Chondrocyte (in vitro differentiated cells): ENCODE measurements at regions not wholly inside any gene's neighbourhood (a gene's known extent, or its start where the extent isn't known, plus 50 kb on each side); places are given as distances from the start of the nearest gene placed in this dataset.

Experiments used
- DNase-seq: peaks from one replicate; pipeline ENCODE4 v3.0.0; 2021; ENCODE audit warnings: mixed read lengths, low spot score
- H3K27ac Mint-ChIP-seq: one replicate; pipeline ENCODE4 v1.8.0; 2021; ENCODE audit warnings: mild to moderate bottlenecking, moderate library complexity, mixed read lengths; ENCODE audit not compliant: unreplicated experiment
- H3K27me3 Mint-ChIP-seq: 2 replicates; pipeline ENCODE4 v1.8.0; 2021; ENCODE audit warnings: low read depth, mixed read lengths
- H3K36me3 Mint-ChIP-seq: 2 replicates; pipeline ENCODE4 v1.8.0; 2021; ENCODE audit warnings: low read depth, mixed read lengths
- H3K4me1 Mint-ChIP-seq: 2 replicates; pipeline ENCODE4 v1.8.0; 2021; ENCODE audit warnings: low read depth, mild to moderate bottlenecking, mixed read lengths
- H3K4me3 Mint-ChIP-seq: one replicate; pipeline ENCODE4 v1.8.0; 2021; ENCODE audit warnings: mild to moderate bottlenecking, moderate library complexity, mixed read lengths; ENCODE audit not compliant: unreplicated experiment
- H3K9me3 Mint-ChIP-seq: 2 replicates; pipeline ENCODE4 v1.8.0; 2021; ENCODE audit warnings: low read depth, mixed read lengths
- TF ChIP-seq, protein P1 (sequence below): fragments of 200-600 bp; sonication (generic); IDR thresholded peaks from 2 replicates; pipeline ENCODE4 v1.5.0; 2021; ENCODE audit warnings: antibody characterized with exemption, mild to moderate bottlenecking, moderate library complexity

DNA sequence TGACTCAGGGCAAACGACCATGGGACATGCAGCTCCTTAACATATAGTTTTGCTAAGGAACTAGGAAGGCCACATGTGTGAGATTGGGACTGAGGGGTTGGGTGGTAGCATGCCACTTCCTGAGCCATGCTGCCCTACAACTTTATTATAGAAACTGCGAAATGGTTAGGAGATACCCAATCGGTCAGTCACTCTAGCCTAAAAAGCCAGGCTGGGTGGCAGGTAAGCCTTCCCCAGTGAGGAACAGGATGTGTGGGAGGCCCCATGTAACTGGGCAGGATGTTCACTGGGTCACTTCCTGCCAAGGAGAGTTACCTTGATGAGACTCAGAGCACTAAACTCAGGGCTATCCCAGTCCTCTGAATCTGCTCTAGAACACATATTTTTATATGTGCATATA lies 123.5 kb downstream of the MAP3K7 start:
- no peaks in the 10 kb centered on the region for H3K27me3 Mint-ChIP-seq
- H3K36me3 Mint-ChIP-seq = no peaks in the 10 kb centered on the region
- H3K9me3 Mint-ChIP-seq = no peaks in the 10 kb centered on the region
- peaks cover 9% of the 10 kb centered on the region for H3K4me1 Mint-ChIP-seq
- TF ChIP-seq, protein P1, sequence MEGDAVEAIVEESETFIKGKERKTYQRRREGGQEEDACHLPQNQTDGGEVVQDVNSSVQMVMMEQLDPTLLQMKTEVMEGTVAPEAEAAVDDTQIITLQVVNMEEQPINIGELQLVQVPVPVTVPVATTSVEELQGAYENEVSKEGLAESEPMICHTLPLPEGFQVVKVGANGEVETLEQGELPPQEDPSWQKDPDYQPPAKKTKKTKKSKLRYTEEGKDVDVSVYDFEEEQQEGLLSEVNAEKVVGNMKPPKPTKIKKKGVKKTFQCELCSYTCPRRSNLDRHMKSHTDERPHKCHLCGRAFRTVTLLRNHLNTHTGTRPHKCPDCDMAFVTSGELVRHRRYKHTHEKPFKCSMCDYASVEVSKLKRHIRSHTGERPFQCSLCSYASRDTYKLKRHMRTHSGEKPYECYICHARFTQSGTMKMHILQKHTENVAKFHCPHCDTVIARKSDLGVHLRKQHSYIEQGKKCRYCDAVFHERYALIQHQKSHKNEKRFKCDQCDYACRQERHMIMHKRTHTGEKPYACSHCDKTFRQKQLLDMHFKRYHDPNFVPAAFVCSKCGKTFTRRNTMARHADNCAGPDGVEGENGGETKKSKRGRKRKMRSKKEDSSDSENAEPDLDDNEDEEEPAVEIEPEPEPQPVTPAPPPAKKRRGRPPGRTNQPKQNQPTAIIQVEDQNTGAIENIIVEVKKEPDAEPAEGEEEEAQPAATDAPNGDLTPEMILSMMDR = no peak
- no peak overlapping the region for H3K27ac Mint-ChIP-seq
- H3K4me3 Mint-ChIP-seq = no peak overlapping the region
- DNase-seq = no peak

DNA sequence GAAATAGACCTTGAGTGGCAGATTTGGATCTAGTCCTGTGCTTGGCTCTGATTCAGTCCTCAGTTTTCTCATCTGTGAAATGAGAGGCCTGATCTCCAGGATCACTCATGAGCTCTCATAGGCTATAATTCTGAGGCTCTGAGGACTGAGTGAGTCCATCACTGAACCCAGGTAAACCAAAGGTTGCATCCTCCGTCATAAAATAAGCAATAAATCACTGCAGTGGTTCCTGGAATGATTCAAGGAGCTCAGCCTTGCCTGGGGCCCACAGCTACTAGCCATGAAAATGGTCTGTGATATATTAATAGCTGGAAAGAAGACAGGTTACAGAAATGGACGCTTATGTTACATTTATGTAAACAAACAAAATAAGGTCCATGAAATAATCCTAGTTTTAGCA lies 124.8 kb downstream of the MAP3K7 start:
- peaks cover 9% of the 10 kb centered on the region for H3K4me1 Mint-ChIP-seq
- no peaks in the 10 kb centered on the region for H3K27me3 Mint-ChIP-seq
- DNase-seq = no peak
- no peaks in the 10 kb centered on the region for H3K9me3 Mint-ChIP-seq
- TF ChIP-seq, protein P1 = no peak
- H3K4me3 Mint-ChIP-seq = no peak overlapping the region
- no peaks in the 10 kb centered on the region for H3K36me3 Mint-ChIP-seq
- no peak overlapping the region for H3K27ac Mint-ChIP-seq

DNA sequence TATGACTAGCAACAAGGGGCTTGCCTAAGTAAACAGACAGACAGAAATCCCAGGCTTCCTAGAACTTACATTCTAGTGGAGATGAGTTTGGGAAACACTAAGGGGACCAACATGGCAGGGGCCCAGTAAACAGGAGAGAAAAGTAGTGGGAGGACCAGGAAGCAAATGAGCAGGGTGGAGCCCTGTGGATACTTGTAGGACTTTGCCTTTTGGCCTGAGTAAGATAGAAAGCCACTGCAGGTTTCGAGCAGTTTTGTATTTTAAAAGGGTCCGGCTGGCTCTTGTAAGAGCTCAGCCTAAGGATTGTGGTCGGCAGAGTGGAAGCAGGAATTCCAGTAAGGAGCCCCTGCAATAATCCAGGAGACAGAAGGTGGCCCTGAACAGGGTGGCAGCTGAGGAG lies 125.5 kb downstream of the MAP3K7 start:
- no peaks in the 10 kb centered on the region for H3K9me3 Mint-ChIP-seq
- no peaks in the 10 kb centered on the region for H3K36me3 Mint-ChIP-seq
- peaks cover 5% of the 10 kb centered on the region for H3K4me1 Mint-ChIP-seq
- H3K4me3 Mint-ChIP-seq = no peak overlapping the region
- no peak for DNase-seq
- no peaks in the 10 kb centered on the region for H3K27me3 Mint-ChIP-seq
- TF ChIP-seq, protein P1 = no peak
- no peak overlapping the region for H3K27ac Mint-ChIP-seq

DNA sequence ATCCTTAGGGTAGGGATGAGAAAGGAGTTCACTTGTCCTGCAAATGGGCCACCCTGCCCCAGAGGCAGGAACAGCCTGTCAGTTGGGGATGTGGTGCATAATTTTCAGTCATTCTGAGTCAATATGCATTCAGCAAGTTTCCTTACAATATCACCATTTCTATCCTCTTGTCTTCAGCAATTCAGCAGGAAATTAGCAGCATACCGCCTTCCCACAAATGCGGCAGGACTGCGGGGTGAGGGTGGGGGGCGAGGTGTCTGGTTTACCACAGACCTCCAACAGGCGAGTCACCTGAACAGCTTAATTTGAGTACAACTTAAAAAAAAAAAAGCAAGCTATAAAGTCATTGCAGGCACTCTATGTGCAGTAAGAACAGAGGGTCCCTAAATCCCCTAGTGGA lies 126.8 kb downstream of the MAP3K7 start:
- Mint-ChIP-seq H3K4me3 (no peak overlapping the region), H3K27ac (no peak overlapping the region), H3K36me3 (no peaks in the 10 kb centered on the region), H3K9me3 (no peaks in the 10 kb centered on the region), H3K4me1 (no peaks in the 10 kb centered on the region), H3K27me3 (no peaks in the 10 kb centered on the region)
- TF ChIP-seq, protein P1 = no peak
- no peak for DNase-seq

DNA sequence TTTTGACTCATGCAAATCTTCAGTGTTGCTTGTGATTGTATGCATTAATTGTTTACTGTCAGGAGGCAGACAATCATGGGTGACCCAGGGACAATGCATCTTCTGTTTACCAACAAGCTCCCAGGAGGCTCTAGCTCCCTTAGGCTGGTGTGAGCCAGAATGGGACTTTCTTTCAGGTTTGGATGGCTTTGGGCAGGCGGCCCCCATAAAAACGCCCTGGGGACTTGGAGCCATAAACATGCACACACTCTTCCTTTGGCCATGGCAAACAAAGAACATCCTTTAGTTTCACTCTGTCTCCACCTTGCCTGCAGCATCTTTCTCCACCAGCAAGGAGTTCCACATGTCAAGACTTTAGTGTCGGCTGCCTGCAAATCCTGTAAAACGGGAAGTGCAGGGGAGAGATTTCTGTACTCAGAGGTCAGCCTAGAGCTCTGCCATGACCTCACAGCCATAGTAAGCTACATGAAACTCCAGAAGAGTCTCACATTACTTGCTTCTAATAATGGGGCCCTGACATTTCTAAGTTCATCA lies 127.6 kb downstream of the MAP3K7 start:
- no peaks in the 10 kb centered on the region for H3K27me3 Mint-ChIP-seq
- no peaks in the 10 kb centered on the region for H3K36me3 Mint-ChIP-seq
- H3K4me3 Mint-ChIP-seq = no peak overlapping the region
- H3K9me3 Mint-ChIP-seq = no peaks in the 10 kb centered on the region
- DNase-seq = no peak
- H3K4me1 Mint-ChIP-seq = no peaks in the 10 kb centered on the region
- no peak overlapping the region for H3K27ac Mint-ChIP-seq
- TF ChIP-seq, protein P1 = no peak
